ENCODE measurements at regions not wholly inside any gene's neighbourhood (a gene's known extent, or its start where the extent isn't known, plus 50 kb on each side); places are given as distances from the start of the nearest gene placed in this dataset.

GRCh38 chr12:92458996-92459395 is 243.8 kb upstream of the PLEKHG7 start:
- DNase-seq = no peak

- DNase-seq = no peak
These were observed 245.2 kb upstream of the PLEKHG7 start for GRCh38 chr12:92457458-92458180.

GRCh38 chr12:92452763-92453162 is 250.0 kb upstream of the PLEKHG7 start:
- DNase-seq = no peak

GRCh38 chr12:92446083-92446460 is 256.7 kb upstream of the PLEKHG7 start:
- DNase-seq = no peak

DNA sequence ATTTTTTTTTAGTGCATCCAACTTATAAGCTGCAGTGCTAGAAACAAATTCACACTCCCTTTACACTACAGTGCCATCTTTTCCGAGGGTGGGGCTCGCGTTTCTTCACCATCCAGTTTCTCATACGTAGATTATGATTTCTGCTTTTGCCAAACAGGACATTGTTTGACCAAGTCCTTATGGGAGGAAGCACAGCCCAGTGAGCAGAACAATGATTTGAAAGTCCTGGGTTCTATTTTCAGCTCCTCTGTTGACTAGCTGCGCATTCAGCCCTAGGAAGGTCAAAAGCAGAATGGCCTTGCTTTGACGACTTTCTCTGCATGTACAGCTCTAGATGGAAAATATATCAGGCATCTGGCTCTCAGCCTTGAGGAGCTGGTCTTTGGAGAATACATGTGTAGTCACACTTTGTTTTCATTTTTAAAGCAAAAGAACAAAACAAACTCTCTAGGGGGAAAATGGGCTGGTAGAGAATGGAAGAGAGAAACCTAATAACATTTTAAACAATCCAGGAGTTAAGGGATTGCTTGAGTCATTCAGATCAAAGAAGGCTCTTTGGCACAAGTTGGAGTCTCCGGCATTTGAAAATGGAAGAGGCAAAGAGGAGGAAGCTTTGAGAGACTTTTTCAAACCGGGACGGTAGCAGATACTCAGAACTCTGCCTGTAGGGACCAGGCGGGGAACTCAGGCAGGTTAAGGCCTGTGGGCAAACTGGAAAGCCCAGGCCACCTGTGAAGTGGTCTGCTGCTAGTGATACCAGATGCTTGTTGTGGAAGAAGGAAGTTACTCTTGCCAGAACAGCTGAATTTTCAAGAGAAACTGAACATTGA is 257.3 kb upstream of the PLEKHG7 start:
- DNase-seq = no peak

DNA sequence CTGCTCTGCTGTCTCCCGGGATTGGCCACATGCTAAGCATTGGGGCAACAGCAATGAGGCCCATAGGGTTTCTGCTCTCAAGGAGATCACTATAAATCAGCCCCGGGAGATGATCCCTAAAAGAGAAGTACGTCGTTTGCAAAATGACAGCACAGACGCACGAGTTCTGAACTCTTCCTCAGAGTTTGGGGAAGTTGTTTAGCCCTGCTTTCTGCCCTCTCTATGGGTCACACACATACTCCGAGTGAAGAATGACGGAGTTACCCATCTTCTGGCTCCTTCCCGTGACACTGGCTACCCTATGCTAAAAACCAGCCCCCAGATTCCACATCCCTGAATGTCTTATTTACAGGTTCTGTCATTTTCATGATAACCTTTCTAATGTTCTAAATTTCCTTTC is 258.0 kb upstream of the PLEKHG7 start:
- DNase-seq = no peak

DNA sequence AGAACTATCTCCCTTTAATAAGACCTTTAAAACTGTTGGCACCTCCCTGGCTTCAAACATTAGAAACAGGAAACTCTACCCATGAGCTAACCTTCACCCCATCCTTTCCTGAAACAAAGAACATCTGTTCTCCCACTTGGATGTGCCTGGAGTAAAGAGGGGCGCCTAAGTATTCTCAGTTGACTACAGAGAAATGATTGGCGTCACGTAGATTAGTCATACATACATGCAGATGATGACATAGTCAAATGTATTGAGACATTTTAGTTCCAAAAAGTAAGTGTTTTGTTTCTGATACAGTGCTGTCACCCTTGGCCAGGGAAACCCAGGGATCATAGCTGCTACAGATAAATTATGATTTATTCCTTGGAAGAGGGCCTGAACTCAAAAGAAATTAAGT is 260.0 kb upstream of the PLEKHG7 start:
- no peak for DNase-seq

DNA sequence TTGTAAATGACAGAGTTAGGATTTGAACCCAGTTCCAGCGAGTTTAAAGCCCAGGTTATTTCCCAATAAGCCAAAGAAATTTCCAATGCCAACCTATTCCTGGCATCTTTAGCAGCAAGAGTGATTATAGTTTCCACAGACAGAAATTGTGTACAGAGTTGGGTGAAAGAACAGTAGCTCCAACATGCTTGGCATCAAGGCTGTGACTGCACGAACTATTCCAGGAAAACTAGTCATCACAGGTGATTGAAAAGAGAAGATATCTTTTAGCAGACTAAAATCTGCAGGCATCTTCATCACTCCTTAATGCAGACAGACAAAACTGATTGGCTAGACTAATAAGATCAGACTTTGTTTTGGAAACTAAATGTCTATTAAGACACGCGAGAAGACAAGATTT is 262.7 kb upstream of the PLEKHG7 start:
- DNase-seq = no peak

GRCh38 chr12:92439420-92439805 is 263.4 kb upstream of the PLEKHG7 start:
- DNase-seq = peak; percentile 53 to 73

DNA sequence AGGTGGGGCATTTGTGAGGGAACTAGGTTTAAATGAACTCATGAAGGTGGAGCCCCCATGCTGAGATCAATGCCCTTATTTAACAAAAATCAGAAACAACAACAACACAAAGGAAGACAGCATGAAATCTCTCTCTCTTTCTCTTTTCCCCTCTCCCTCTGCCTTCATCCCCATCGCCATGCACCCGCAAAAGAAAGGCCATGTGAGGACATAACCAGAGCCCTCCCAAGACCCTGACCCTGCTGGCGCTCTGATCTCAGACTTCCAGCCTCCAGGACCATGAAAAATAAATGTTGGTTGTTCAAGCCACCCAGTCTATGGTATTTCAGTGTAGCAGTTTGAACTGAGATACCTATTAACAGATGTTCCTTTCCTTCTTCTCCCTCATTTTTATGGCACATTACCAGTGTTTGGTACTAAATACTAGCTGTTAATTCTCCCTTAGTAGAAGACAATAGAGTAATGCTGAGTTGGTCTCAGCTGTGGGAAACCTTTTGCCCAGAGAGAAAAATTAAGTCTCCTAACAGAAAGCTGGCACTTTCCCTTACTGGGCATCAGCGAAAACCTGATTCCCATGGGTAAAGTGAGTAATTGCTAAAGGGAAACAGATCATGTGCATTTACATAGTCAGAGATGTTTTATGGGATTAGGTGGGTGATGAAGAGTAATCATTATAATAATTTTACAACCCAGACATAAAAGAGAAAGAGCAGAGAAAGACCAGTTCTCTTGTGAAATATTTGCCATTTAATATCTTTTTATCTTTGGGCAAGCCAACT is 264.0 kb upstream of the PLEKHG7 start:
- DNase-seq = peak in 1 of 2 experiments; percentile 39

DNA sequence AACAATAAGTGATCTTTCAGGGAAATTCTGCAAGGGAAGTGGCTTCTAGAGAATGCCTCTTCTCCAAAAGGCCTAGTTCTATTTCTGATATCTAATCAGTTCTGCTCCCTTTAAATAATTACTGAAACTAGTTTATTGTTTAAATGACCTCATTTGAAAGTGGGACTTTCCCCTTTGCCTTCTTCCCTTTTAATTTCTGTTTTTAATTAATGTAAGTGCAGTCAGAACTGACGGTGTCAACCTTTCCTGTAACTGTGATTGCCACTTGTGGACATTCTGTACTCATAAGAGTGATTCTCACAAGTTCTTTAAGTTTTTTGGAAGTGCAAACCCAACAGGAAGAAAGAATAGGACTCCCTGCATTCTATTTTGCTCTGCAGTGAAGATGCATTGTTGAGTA is 265.3 kb upstream of the PLEKHG7 start:
- DNase-seq = no peak

DNA sequence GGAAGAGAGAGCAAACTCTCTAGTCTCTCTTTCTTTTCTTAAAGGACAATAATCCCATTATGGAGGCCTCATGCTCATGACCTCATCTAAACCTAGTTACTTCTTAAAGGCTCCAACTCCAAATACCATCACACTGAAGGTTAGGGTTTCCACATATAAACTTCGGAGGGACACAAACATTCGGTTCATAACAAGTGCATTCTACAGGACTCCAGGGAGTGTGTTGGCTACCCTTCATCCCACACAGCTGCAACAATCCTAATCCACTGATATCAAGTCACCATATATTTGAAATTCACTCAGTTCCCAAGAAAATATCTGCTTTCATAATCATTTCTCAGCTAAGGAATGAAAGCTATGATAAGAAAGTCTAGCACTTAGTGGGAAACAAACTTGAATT is 265.9 kb upstream of the PLEKHG7 start:
- DNase-seq = no peak

DNA sequence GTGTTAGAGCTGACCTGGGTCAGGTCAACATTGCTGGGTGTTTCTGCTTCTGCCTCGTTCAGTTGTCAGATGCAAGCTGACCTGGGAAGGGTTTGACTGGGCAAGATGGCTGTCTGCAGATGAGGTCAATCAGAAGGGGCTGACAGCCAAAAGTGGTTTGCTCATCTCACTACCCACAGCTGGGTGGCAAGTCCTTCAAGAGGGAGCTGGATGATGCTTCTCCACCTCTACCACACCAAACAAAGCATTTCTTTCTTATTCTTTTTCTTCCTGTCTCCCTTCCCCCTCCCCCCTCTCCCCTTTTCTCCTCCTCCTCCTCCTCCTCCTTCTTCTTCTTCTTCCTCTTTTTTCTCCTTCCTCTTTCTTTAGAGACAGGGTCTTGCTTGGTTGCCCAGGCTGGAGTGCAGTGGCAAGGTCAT is 268.2 kb upstream of the PLEKHG7 start:
- DNase-seq = no peak

DNA sequence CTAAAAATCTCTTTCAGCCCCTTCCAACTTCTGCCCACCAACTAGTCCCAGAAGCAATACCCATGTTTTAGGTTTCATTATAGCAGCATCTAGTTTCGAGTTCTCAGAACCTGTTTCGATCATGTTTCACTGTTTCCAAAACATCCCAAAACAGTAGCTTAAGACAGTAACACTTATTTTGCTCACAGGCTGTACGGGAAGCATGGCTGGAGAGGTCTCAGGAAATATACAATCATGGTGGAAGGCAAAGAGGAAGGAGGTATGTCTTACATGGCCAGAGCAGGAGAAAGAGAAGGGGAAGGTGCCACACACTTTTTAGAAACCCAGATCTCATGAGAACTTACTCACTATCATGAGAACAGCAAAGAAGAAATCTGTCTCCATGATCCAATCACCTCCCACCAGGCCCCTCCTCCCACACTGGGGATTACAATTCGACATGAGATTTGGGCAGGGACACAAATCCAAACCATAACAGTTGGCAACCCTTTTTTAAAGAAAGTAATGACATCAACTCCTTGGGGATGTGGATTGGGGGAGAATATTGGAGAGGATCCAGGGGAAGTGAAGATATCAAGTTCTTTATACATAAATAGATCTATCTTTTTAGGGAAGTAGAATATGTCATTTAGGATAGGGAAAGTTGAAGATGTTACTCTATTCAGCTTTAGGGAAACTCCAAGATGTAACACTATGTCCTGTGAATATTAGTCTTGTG is 269.9 kb upstream of the PLEKHG7 start:
- no peak for DNase-seq

DNA sequence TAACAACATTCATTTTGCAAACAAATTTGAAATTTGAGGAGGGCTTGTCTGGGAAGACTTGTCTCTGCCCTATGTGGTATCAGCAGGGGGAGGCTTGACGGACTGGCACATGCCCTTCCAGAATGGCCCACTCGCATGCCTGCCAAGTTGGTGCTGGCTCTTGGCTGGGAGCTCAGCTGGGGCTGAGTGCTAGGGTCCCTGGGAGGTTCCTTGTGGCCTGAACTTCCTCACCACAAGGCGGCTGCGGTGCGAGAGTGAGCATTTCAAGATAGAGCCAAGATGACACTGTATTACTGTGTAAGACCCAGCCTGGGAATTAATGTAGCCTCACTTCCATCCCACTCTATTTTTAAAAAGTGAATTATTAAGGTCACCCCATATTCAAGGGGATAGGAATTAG is 271.6 kb upstream of the PLEKHG7 start:
- peak in 1 of 2 experiments; percentile 27 for DNase-seq

DNA sequence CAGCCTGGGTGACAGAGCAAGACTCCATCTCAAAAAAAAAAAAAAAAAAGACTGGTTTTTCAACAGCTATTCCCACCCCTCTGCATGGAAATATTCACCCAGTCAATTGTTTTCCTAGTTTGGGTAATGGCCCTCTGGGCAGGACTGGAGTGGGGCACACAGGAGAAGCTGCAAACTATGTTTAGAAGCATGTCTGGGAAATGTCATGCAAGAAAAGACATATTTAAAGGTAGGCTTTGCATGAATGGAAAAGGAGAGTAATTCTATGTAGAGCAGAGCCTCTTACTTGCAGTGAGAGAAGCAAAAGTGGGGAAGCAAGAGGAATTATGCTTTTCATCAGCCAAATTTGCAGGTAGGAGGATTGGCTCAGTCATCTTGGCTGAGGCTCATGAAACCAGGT is 276.5 kb upstream of the PLEKHG7 start:
- DNase-seq = no peak

- DNase-seq = no peak
These were observed 277.6 kb upstream of the PLEKHG7 start for GRCh38 chr12:92425165-92425564.

DNA sequence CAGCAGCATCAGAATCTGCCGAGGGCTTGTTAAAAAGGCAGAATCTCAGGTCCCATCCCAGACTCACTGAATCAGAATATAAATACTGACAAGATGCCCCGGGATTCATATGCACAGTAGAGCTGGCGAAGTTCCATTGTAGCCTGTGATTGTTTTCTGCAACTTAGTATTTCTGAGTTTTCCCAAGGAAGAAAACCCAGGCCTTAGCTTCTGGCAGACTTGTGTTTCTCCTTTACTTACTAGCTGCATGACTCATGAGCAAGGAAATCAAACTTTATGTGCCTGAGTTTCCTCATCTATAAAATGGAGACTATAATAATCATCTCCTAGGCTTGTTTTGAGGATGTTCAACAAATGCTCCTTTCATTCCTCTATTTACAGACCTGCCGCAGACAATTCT is 278.5 kb upstream of the PLEKHG7 start:
- no peak for DNase-seq

DNA sequence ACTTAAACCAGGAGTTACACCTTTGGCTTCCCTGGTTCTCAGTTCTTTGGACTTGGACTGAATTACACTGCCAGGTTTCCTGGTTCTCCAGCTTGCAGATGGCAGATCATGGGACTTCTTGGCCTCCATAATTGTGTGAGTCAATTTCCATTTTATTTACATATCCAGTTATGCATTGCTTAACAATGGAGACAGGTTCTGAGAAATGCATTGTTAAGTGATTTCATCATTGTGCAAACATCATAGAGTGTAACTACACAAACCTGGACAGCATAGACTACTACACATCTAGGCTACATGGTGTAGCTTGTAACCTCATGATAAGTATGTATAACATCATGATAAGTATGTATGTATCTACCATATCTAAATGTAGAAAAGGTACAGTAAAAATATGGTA is 276.1 kb upstream of the BTG1 start:
- DNase-seq = no peak

- no peak for DNase-seq
These were observed 275.4 kb upstream of the BTG1 start for GRCh38 chr12:92421042-92421441.

DNA sequence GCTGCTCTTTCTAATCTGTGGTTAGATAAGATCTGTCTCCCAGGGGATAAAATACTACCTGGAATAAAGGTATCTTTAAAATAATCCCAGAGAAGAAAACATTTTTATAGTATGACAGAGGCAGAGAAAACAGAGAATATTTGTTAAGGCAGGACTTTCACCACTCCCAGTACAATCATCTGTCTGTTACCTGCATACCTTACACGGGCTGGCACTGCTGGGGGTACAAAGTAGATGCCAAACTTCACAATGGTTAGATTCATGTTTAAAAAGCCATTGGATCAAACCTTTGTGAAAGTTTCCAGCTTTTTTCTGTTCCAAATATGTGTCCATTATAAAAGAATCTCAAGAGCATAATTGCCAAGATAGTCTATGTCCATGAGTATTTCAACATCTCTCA is 273.6 kb upstream of the BTG1 start:
- DNase-seq = no peak

- DNase-seq = no peak
These were observed 272.7 kb upstream of the BTG1 start for GRCh38 chr12:92418381-92418780.

- no peak for DNase-seq
These were observed 271.7 kb upstream of the BTG1 start for GRCh38 chr12:92417373-92417772.

Data from NCI-H446 (cell line).